Fibroblast of skin of scalp (primary cell): ENCODE measurements at regions not wholly inside any gene's neighbourhood (a gene's known extent, or its start where the extent isn't known, plus 50 kb on each side); places are given as distances from the start of the nearest gene placed in this dataset.
"Not testable (repeated sequence)": the region's sequence is repeated elsewhere in the genome, so short reads cannot be mapped to it uniquely, and the experiment has no call there.

Source experiments
- DNase-seq: peaks from one replicate; pipeline ENCODE4 v3.0.0-alpha.2; 2013

DNA sequence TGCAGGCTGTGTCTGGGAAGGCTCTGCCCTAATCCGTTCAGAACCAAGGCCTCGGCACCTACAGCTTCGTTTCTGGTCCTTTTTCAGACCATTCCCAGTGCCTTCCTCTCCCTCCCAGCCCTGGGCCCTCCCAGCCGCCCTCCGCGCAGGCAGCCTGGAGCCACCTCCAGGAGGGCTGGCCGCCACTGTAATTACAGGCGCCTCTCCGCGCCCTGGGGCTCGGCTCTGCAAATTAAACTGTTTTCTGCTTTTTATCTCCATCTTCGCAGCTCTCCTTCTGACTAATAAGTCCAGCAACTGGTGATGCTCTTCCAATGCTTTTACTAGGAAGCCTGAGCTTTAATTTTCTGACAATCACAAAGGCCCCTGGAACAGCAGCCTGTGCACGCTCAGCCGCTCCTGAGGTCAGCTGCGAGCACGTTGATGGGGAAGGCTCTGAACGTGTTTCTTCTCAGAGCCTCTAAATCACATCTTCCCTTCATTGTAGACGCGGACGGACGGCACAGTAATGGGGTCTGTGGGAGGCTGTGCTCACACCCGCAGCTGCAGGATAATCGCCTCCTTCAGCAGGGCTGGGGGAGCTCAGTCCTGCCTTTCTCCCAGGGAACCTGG lies 194.6 kb downstream of the DLL1 start:
- no peak for DNase-seq

GRCh38 chr6:170095273-170095981 lies 195.5 kb downstream of the DLL1 start:
- no peak for DNase-seq

GRCh38 chr6:170094686-170095272 lies 196.1 kb downstream of the DLL1 start:
- no peak for DNase-seq

GRCh38 chr6:170093658-170094596 lies 197.0 kb downstream of the DLL1 start:
- DNase-seq: no peak

DNA sequence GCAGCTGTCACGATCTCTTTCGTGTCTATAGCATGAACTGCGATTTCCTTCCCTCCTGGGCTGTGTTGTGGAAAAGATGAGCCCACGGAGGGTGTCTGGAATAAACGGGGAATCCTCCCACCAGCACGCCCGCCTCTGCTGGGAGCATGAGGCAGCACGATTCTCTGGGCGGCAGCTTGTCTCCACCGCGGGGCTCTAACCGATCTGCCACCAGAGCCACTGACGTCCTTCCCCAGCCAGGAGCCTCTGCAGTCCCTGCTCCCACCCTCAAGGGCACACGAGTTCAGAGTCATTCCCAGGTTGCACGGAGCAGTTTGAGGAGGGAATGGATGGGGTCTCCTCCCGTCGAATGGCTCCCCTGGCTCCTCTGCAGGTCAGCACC lies 197.6 kb downstream of the DLL1 start:
- DNase-seq: no peak

- DNase-seq: no peak
Measured at GRCh38 chr6:170092826-170093225, 198.1 kb downstream of the DLL1 start.

GRCh38 chr6:170091639-170092579 lies 199.0 kb downstream of the DLL1 start:
- no peak for DNase-seq

DNA sequence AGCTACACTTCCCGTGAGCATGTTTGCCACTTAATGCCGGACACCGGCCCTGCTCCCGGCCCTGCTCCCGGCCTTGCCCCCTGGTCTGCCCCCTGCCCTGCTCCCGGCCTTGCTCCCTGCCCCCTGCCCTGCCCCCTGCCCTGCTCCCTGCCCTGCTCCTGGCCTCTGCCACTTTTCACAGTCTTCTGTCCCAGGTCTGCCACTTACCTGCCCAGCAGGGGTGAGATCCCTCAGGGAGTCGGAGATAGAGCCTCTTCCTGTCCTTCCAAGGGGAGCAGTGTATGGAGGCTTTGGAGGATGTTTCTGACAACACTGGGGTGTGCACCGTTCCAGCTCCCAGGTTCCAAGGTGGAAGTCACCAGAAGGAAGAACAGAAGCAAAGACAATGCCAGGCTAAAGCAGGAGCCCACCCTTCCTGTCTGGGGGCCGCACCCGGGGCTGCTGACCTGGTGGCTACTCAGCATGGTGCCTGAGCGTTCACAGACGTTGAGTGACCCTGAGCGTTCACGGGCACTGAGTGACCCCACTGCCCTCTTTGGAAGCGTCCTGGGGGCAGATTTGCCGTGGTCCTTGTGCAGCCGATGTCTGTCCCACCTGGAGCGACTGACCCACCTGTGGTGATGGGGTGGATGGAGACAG lies 199.8 kb downstream of the DLL1 start:
- DNase-seq: no peak

- DNase-seq: no peak
Measured at GRCh38 chr6:170090561-170090960, 200.3 kb downstream of the DLL1 start.

GRCh38 chr6:170089963-170090362 lies 200.9 kb downstream of the DLL1 start:
- DNase-seq: no peak

- DNase-seq: no peak
Measured at GRCh38 chr6:170088582-170088955, 202.3 kb downstream of the DLL1 start.

DNA sequence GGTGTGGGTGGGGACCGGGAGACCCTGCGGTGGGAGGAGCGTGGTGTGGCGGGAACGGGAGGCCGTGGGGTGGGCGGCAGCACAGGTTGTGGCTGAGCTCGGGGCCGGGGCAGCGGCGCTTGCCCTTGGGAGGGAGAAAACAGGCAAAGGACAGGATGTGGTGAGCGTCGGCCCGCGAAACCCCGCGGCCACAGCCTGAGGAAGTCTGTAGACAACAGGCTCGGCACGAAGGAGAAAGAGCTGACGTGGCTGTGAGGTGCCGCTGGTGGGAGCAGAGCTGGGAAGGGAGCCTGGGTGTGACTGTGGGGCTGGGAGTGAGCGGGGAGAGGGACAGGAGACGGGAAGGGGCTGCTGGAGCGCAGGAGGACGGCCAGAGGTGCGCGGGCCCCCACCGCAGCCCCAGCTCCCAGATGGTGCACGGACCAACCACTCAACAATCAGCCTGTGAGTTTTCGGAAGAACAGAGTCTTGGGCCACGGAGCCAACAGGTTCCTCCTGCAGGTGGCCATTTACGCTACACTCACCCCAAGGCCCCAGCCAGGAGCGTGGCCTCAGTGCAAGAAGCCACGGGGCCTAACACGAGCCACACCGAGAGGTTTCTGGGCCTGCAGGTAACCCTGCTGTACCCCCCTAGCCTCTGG lies 202.8 kb downstream of the DLL1 start:
- DNase-seq: no peak

DNA sequence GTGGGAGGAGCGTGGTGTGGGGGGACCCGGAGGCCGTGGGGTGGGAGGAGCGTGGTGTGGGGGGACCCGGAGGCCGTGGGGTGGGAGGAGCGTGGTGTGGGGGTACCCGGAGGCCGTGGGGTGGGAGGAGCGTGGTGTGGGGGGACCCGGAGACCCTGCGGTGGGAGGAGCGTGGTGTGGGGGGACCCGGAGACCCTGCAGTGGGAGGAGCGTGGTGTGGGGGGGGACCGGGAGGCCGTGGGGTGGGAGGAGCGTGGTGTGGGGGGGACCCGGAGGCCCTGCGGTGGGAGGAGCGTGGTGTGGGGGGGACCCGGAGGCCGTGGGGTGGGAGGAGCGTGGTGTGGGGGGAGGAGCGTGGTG lies 203.5 kb downstream of the DLL1 start:
- DNase-seq: not testable (repeated sequence)

- DNase-seq: no peak
Measured at GRCh38 chr6:170086639-170087420, 204.0 kb downstream of the DLL1 start.

- no peak for DNase-seq
Measured at GRCh38 chr6:170085475-170086401, 205.1 kb downstream of the DLL1 start.

- DNase-seq: no peak
Measured at GRCh38 chr6:170084166-170084730, 206.6 kb downstream of the DLL1 start.

- DNase-seq: no peak
Measured at GRCh38 chr6:170083236-170084051, 207.4 kb downstream of the DLL1 start.
